Peyer's patch (tissue), 4 donors: ENCODE measurements at regions not wholly inside any gene's neighbourhood (a gene's known extent, or its start where the extent isn't known, plus 50 kb on each side); places are given as distances from the start of the nearest gene placed in this dataset.

Experiments used
- DNase-seq, 3 donors: peaks; one replicate each; pipeline ENCODE4 v3.0.0-alpha.2; 2017 to 2019
- H3K27ac ChIP-seq, 4 donors: fragments of 200-600 bp; sonication (generic); one replicate each; pipeline ENCODE4 v1.5.1; 2016 to 2019
- H3K27me3 ChIP-seq, 2 donors: fragments of 200-600 bp; sonication (generic); one replicate each; pipeline ENCODE4 v1.5.1; 2019
- H3K36me3 ChIP-seq, 3 donors: fragments of 200-600 bp; sonication (generic); one replicate each; pipeline ENCODE4 v1.5.1; 2016 to 2019
- H3K4me1 ChIP-seq, 4 donors: fragments of 200-600 bp; sonication (generic); one replicate each; pipeline ENCODE4 v1.5.1; 2016 to 2019
- H3K4me3 ChIP-seq, 4 donors: fragments of 200-600 bp; sonication (generic); 1 replicate in 3 of 4; 2 replicates in 1 of 4; pipeline ENCODE4 v1.5.1; 2016 to 2019; ENCODE audit warnings: mild to moderate bottlenecking in 1 of 4
- H3K9me3 ChIP-seq, 4 donors: fragments of 200-600 bp; sonication (generic); one replicate each; pipeline ENCODE4 v1.5.1; 2016 to 2019; ENCODE audit warnings: mild to moderate bottlenecking in 1 of 4
- CTCF ChIP-seq, 6 experiments: fragments of 450-650 bp in 4 of 6; fragments of 200-600 bp in 2 of 6; sonication (generic) in 1 of 6; IDR thresholded peaks; one replicate each; pipeline ENCODE4 v1.5.1; 2017 to 2019; ENCODE audit warnings: antibody characterized with exemption in 6 of 6, mild to moderate bottlenecking in 3 of 6, moderate library complexity in 1 of 6
- POLR2A ChIP-seq, 2 donors: fragments of 450-650 bp; IDR thresholded peaks; one replicate each; pipeline ENCODE4 v1.5.1; 2017; ENCODE audit warnings: antibody characterized with exemption in 2 of 2, mild to moderate bottlenecking in 2 of 2, moderate library complexity in 2 of 2

GRCh38 chr7:68119411-68119810 is 1122.8 kb downstream of the TYW1 start:
- Histone ChIP-seq H3K36me3 (no peaks in the 10 kb centered on the region), H3K9me3 (peaks cover 0 to 3% (median 0%) of the 10 kb centered on the region in 4 donors), H3K4me1 (no peaks in the 10 kb centered on the region), H3K27me3 (no peaks in the 10 kb centered on the region), H3K27ac (no peak overlapping the region), H3K4me3 (no peak overlapping the region)
- TF ChIP-seq CTCF (IDR thresholded peaks at IDR 0.05) = no peak
- TF ChIP-seq POLR2A (IDR thresholded peaks at IDR 0.05) = no peak
- DNase-seq = no peak

DNA sequence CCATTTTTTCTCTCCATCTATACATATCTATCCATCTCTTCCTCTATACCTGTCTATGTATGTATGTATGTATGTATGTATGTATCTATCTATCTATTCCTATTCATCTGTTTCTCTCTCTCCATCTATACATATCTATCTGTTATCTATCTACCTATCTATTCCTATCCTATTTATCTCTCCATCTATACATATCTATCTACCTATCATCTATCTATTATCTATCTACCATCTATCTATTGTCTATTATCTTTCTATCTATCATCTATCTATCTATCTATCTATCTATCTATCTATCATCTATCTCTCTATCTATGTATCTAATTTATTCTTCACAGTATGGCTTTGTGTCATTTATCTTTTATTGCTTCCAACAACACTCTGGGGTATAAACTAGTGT is 1124.4 kb downstream of the TYW1 start:
- DNase-seq = no peak
- Histone ChIP-seq H3K36me3 (no peaks in the 10 kb centered on the region), H3K27me3 (no peaks in the 10 kb centered on the region), H3K9me3 (peaks cover 0 to 3% (median 0%) of the 10 kb centered on the region in 4 donors), H3K27ac (no peak overlapping the region), H3K4me3 (no peak overlapping the region), H3K4me1 (no peaks in the 10 kb centered on the region)
- TF ChIP-seq CTCF (IDR thresholded peaks at IDR 0.05) = no peak
- no peak for TF ChIP-seq POLR2A (IDR thresholded peaks at IDR 0.05)

DNA sequence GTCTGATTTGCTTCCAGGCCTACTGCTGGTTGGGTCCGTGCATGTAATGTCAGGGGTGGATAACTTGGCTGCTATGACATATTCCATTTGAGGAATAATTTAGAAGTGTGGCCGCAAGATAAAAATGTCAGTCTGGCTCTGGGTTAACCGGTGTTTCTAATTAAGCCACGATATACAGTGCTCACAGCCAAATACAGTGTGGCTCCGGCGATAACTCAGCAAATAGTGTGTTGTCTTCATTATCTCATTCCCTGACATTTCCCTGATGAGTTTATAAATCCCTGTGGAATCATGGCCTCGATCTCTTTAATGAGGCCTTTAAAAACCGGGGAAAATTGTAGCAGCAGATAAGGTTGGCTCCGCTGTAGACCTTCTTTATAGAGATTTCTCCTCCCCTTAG is 1125.0 kb downstream of the TYW1 start:
- TF ChIP-seq POLR2A (IDR thresholded peaks at IDR 0.05) (no peak), CTCF (IDR thresholded peaks at IDR 0.05) (no peak)
- peaks cover 0 to 3% (median 0%) of the 10 kb centered on the region in 4 donors for H3K9me3 ChIP-seq
- no peaks in the 10 kb centered on the region for H3K27me3 ChIP-seq
- no peak for DNase-seq
- H3K36me3 ChIP-seq = no peaks in the 10 kb centered on the region
- no peak overlapping the region for H3K4me3 ChIP-seq
- H3K4me1 ChIP-seq = no peaks in the 10 kb centered on the region
- no peak overlapping the region for H3K27ac ChIP-seq

DNA sequence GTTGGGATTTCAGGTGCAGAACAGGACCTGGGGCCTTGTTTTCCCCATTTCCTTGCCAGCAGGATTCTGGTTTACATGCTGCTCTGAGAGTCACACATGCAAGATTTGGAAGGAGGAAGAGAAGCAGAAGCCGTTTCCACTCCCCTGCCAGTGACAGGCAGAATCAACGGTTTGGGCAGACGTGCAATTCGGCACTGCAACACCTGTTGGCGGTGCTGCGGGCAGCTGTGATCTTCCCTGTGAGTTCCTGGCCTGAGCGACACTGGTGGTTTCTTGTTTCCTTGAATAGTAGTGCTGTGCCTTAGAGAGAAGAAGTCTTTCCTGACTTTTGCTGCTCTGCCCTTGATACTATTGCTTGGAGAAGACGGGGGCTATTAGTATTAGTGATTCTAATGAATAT is 1126.2 kb downstream of the TYW1 start:
- no peak overlapping the region for H3K4me3 ChIP-seq
- no peak overlapping the region for H3K27ac ChIP-seq
- no peak for DNase-seq
- TF ChIP-seq CTCF (IDR thresholded peaks at IDR 0.05) = no peak
- TF ChIP-seq POLR2A (IDR thresholded peaks at IDR 0.05) = no peak
- H3K4me1 ChIP-seq = no peaks in the 10 kb centered on the region
- no peaks in the 10 kb centered on the region for H3K27me3 ChIP-seq
- H3K9me3 ChIP-seq = peaks cover 0 to 3% (median 0%) of the 10 kb centered on the region in 4 donors
- H3K36me3 ChIP-seq = no peaks in the 10 kb centered on the region

- no peaks in the 10 kb centered on the region for H3K27me3 ChIP-seq
- no peaks in the 10 kb centered on the region for H3K36me3 ChIP-seq
- DNase-seq = no peak
- H3K9me3 ChIP-seq = no peaks in the 10 kb centered on the region
- H3K27ac ChIP-seq = no peak overlapping the region
- TF ChIP-seq POLR2A (IDR thresholded peaks at IDR 0.05) (no peak), CTCF (IDR thresholded peaks at IDR 0.05) (no peak)
- no peaks in the 10 kb centered on the region for H3K4me1 ChIP-seq
- no peak overlapping the region for H3K4me3 ChIP-seq
These were observed 1128.5 kb downstream of the TYW1 start for GRCh38 chr7:68125168-68125567.

DNA sequence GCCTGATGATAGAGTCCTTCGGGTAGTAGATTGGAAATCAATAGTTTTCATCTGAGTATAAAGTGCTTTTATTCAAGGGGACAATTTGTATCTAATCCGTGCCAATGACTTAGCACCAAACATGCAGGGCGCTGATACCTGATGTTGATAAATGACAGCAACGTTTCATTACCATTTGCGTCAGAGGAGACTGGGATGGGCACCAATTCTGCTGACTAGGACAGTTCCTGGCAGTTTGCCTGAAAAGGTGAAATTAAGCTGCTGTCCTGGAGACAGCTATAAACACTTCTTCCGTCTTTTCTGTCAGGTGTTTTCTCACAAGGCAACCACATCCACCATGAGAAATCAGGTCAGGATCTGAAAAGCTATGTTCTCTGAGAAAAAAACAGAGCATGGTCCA is 1136.4 kb downstream of the TYW1 start:
- Histone ChIP-seq H3K4me3 (no peak overlapping the region), H3K9me3 (no peaks in the 10 kb centered on the region), H3K27me3 (no peaks in the 10 kb centered on the region), H3K36me3 (no peaks in the 10 kb centered on the region), H3K27ac (no peak overlapping the region), H3K4me1 (no peaks in the 10 kb centered on the region)
- no peak for DNase-seq
- TF ChIP-seq CTCF (IDR thresholded peaks at IDR 0.05) (no peak), POLR2A (IDR thresholded peaks at IDR 0.05) (no peak)
